Stimulated activated CD8-positive, alpha-beta memory T cell treated with anti-CD3 and anti-CD28 coated beads, Interleukin-2, amount 100 ng/mL, for 1 hour (primary cell): ENCODE measurements at regions not wholly inside any gene's neighbourhood (a gene's known extent, or its start where the extent isn't known, plus 50 kb on each side); places are given as distances from the start of the nearest gene placed in this dataset.
"Not testable (repeated sequence)": the region's sequence is repeated elsewhere in the genome, so short reads cannot be mapped to it uniquely, and the experiment has no call there.

Experiments
- DNase-seq, 2 donors: peaks; one replicate each; pipeline ENCODE4 v3.0.0-alpha.2; 2020; ENCODE audit warnings: low read depth in 2 of 2

GRCh38 chr13:82010780-82011179 is 1669.9 kb upstream of the SPRY2 start:
- no peak for DNase-seq

GRCh38 chr13:82002710-82003109 is 1661.8 kb upstream of the SPRY2 start:
- no peak for DNase-seq

GRCh38 chr13:81995316-81995715 is 1654.4 kb upstream of the SPRY2 start:
- no peak for DNase-seq

- DNase-seq, result no peak
Observed at GRCh38 chr13:81990652-81991051, 1649.7 kb upstream of the SPRY2 start.

DNA sequence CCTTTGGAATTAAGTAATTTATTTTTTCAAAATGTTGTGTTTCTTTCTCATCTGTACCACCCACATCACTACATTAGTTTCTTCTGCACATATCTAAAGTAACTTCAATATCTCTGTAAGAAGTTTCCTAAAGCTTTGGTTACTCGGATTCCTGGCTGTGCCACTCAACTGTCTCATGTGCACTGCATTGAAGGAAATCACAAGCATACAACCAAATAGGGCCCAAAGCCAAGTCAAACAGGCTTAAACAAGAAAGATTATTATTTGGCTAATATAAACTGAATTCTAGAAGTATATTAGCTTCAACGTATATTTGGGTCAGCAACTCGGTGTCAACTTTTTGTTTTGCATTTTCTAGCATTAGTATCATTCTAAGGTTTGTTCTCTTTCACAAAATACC is 1647.6 kb upstream of the SPRY2 start:
- DNase-seq, result no peak

- DNase-seq, result no peak
Observed at GRCh38 chr13:81987677-81988357, 1646.9 kb upstream of the SPRY2 start.

GRCh38 chr13:81987159-81987558 is 1646.2 kb upstream of the SPRY2 start:
- DNase-seq, result no peak

DNA sequence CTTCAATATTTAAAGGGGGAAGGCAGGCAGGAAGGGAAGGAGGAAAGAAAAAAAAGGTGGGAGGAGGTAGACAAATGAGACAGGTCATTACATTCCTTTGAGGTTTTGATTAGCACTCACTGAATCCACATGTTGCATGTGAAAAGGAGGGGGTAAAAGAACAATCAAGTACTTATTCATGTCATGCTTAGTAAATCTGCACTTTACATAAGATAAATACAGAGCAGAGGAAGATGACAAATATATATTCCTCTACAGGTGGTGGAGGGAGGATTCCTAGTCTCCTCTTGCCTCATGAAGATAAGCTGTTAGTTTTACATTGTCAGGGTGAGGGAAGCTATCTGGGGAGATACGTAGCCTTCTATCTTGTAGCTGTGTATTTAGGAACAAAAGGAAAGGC is 1645.4 kb upstream of the SPRY2 start:
- no peak for DNase-seq

DNA sequence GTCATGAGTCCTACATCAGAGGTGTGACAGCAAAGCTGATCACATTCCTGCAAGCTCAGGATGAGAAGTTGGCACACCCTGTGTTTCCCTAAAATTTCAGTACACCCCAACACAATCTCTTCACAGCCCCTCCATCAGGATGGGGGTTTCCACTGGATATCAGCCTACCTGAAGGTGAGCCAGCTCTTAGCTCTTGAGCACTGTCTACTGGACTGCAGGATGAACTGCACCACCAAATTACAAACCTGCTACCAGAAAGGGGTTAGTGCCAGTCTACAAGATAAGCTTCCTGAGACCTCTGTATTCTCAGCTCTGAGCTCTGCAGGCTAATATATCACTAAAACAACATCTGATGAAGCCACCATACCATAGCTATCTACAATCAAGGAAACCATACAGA is 1616.2 kb upstream of the SPRY2 start:
- no peak for DNase-seq

DNA sequence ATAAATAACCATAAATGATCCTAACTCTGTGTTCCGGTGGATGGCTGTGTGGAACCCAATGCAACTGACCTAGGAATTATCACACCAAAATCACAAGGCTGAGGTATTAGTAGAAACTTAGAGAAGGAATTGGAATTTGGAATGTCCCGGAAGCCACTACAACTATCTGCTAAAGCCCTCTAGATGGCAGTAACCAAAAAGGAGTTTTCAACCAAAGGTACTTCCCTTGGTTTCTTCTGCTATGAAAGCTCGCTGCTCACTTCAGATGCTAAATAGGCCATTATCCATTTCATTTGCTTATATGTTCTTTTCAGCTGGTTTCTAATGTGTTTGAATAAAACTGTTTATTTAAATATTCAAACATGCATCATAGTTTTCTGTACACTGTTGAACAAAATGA is 1589.1 kb upstream of the SPRY2 start:
- no peak for DNase-seq

DNA sequence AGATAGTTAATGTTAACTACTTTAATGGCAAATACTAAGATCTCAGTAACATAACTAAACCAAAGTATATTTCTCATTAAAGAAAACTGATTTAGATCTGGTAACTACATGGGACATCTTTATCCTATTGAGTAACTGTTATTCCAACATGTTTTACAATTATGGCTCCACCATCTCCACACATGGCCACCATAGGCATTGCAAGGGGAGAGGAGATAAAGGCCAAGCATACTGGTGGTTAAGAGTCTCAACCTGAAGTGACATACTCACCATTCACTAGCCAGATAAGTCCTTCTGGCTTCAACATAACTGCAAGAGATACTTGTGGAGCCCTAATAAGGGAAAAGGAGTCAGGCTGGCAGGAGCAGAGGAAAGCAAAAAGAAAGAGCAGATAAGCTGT is 1586.4 kb upstream of the SPRY2 start:
- DNase-seq, result no peak

DNA sequence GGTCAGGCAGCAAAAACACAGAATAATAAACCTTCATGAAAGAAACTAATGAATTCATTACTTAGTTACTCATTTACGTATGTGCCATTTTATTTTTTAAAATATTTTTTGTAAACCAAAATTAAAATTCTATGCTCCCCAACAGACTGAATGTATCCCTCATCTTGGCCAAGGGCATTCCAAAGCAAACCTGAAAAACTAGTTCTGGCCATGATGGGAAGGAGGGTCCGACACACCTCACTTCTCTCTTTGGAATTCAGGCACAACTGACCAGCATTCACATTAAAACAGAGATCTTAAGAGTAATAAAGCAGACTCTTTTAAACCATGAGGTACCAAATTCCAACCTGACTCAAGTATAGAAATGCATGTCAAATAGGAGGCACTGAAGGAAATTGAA is 1576.9 kb upstream of the SPRY2 start:
- no peak for DNase-seq

- no peak for DNase-seq
Observed at GRCh38 chr13:81916461-81916860, 1575.5 kb upstream of the SPRY2 start.

GRCh38 chr13:81907787-81908372 is 1567.0 kb upstream of the SPRY2 start:
- DNase-seq, result no peak

DNA sequence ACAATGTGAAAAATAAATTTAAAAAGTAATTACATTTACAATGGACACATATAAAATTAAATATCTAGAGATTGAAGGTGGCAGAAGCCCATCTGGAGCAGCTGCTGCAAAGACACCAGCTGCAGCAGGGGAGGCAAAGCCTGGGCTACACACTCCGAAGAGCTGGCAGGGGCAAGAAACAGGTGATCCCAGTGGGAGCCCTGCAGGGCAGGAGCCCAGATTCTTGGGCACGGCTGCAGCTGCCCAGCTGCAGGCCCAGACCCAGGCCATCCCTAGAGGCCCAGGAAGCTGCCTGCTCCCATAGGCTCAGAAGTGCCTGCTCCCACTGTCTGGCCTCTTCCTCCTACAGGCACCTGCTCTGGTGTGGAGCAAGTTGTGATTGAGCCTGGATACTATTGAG is 1547.9 kb upstream of the SPRY2 start:
- DNase-seq, result no peak

GRCh38 chr13:81874681-81875661 is 1534.0 kb upstream of the SPRY2 start:
- no peak for DNase-seq

DNA sequence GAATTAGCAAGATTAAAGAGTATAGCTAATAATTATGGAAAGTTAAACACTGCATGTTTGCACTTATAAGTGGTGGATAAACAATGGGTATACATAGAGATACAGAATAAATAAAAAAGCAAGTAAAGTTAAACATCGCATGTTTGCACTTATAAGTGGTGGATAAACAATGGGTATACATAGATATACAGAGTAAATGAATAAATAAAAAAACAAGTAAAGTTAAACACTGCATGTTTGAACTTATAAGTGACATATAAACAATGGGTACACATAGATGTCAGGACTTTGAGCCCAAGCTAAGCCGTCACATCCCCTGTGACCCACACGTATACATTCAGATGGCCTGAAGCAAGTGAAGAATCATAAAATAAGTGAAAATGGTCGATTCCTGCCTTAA is 1533.3 kb upstream of the SPRY2 start:
- DNase-seq, result no peak

GRCh38 chr13:81872581-81872980 is 1531.7 kb upstream of the SPRY2 start:
- DNase-seq, result no peak

DNA sequence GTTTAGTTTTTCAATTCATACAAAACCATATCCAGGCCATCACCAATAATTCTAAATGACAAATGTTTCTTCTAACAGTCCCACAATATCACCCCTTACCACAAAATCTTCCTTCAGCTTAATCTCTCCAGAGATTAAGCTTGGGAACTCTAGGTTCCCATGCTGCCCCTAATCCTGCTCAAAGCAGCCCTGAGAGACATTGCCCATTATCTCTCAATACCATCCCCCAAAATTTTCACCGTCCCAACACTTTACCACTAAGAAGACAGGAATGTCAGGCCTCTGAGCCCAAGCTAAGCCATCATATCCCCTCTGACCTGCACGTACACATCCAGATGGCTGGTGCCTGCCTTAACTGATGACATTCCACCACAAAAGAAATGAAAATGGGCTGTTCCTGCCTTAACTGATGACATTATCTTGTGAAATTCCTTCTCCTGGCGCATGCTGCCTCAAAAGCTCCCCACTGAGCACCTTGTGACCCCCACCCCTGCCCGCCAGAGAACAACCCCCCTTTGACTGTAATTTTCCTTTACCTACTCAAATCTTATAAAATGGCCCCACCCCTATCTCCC is 1530.9 kb upstream of the SPRY2 start:
- DNase-seq, result not testable (repeated sequence)

DNA sequence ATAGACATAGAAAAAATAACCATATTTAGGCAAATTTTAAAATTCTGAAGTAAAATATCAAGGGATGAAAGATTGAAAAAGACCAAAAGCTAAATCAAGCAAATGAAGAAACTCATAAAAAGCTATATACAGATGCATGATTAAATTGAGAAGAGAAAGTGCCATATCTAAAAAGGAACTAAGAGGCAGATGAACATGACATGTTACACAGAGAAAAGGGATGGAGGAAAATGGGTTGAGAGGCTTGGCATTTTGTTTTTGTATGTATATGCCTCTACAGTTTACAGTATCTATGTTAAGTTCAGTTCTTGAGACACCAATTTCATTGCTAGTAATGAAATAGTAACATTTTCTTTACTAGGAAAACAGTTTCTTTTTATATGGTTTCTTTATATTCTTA is 1507.4 kb upstream of the SPRY2 start:
- no peak for DNase-seq

DNA sequence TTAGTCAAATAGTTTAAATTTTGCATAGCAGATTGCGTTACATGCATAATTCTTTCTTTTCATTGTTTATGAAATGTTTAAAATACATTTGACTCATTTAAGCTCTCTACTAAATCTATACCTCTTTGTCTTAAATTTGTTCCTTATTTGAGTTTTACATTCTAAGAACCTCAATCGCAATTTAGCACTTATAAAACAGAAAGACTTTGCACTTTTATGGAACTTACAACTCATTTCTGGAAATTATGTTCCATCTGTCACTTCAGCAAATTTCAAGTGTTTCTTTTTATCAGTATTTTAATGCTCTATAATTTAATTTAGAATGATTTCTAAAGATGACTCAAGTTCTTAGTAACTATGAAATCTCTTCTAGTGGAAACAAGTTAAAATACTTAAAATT is 1505.8 kb upstream of the SPRY2 start:
- DNase-seq, result no peak

DNA sequence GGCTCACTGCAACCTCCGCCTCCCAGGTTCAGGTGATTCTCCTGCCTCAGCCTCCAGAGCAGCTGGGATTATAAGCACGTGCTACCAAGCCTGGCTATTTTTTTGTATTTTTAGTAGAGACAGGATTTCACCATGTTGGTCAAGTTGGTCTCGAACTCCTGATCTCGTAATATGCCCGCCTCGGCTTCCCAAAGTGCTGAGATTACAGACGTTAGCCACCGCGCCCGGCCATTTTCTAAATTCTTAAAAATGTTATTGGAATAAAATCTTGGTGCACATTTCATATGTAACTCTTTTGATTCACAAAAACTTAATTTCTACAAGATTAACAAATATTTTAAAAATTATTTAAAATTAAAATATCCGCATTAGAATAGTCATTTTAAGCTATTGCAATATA is 1480.3 kb upstream of the SPRY2 start:
- no peak for DNase-seq
